BJ (cell line): ENCODE measurements at regions not wholly inside any gene's neighbourhood (a gene's known extent, or its start where the extent isn't known, plus 50 kb on each side); places are given as distances from the start of the nearest gene placed in this dataset.
"Not testable (repeated sequence)": the region's sequence is repeated elsewhere in the genome, so short reads cannot be mapped to it uniquely, and the experiment has no call there.

Experiments used
- CTCF ChIA-PET: fragments of 350-600 bp; formaldehyde crosslinking; extraction: SDS; loops from one replicate; lab custom pipeline; 2021; ENCODE audit warnings: antibody characterized with exemption, inconsistent platforms; lab: Yijun Ruan, JAX
- POLR2A ChIA-PET: fragments of 300-600 bp; sonication (Branson Sonifier 250); formaldehyde crosslinking; extraction: SDS; loops from one replicate; lab custom pipeline; 2021; ENCODE audit warnings: antibody characterized with exemption; lab: Charles Lee
- DNase-seq: peaks from one replicate; pipeline ENCODE4 v3.0.0-alpha.2; 2011; ENCODE audit warnings: low read depth
- H3K27me3 ChIP-seq: 2 replicates; pipeline ENCODE4 v1.6.0; 2011; ENCODE audit warnings: low read length; ENCODE audit not compliant: control insufficient read depth, insufficient read depth
- H3K36me3 ChIP-seq: 2 replicates; pipeline ENCODE4 v1.5.1; 2011; ENCODE audit warnings: low read length; ENCODE audit not compliant: control insufficient read depth, insufficient read depth
- H3K4me3 ChIP-seq: 2 replicates; pipeline ENCODE4 v1.5.1; 2011; ENCODE audit warnings: low read depth, mild to moderate bottlenecking, control low read depth, low read length
- TF ChIP-seq, protein P1 (sequence below): IDR thresholded peaks from 2 replicates; pipeline ENCODE4 v1.5.1; 2011; ENCODE audit warnings: low read depth, mild to moderate bottlenecking, control low read depth, inconsistent platforms, low read length, moderate library complexity; ENCODE audit not compliant: insufficient read depth

DNA sequence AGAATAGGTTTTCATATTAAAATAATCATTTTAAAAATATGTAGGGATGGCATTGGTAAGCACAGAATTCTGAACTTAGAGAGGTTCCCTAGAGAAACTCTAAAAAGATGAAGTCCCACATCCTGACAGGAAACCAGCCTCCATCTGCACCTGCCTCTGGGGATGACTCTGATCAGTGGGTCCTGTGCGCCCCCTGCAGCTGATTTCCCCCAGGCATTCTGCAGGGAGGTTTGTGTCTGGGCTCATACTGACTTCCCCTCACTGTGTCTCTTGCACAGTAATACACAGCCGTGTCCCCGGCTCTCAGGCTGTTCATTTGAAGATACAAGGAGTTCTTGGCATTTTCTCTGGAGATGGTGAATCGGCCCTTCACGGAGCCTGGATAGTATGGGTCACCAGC lies 602.9 kb downstream of the TMEM121 start:
- POLR2A ChIA-PET, result no interaction called here
- DNase-seq, result no peak
- H3K4me3 ChIP-seq, result no peak overlapping the region
- CTCF ChIA-PET, result no interaction called here
- H3K36me3 ChIP-seq, result no peaks in the 10 kb centered on the region
- TF ChIP-seq, protein P1, sequence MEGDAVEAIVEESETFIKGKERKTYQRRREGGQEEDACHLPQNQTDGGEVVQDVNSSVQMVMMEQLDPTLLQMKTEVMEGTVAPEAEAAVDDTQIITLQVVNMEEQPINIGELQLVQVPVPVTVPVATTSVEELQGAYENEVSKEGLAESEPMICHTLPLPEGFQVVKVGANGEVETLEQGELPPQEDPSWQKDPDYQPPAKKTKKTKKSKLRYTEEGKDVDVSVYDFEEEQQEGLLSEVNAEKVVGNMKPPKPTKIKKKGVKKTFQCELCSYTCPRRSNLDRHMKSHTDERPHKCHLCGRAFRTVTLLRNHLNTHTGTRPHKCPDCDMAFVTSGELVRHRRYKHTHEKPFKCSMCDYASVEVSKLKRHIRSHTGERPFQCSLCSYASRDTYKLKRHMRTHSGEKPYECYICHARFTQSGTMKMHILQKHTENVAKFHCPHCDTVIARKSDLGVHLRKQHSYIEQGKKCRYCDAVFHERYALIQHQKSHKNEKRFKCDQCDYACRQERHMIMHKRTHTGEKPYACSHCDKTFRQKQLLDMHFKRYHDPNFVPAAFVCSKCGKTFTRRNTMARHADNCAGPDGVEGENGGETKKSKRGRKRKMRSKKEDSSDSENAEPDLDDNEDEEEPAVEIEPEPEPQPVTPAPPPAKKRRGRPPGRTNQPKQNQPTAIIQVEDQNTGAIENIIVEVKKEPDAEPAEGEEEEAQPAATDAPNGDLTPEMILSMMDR, result no peak
- H3K27me3 ChIP-seq, result no peaks in the 10 kb centered on the region

DNA sequence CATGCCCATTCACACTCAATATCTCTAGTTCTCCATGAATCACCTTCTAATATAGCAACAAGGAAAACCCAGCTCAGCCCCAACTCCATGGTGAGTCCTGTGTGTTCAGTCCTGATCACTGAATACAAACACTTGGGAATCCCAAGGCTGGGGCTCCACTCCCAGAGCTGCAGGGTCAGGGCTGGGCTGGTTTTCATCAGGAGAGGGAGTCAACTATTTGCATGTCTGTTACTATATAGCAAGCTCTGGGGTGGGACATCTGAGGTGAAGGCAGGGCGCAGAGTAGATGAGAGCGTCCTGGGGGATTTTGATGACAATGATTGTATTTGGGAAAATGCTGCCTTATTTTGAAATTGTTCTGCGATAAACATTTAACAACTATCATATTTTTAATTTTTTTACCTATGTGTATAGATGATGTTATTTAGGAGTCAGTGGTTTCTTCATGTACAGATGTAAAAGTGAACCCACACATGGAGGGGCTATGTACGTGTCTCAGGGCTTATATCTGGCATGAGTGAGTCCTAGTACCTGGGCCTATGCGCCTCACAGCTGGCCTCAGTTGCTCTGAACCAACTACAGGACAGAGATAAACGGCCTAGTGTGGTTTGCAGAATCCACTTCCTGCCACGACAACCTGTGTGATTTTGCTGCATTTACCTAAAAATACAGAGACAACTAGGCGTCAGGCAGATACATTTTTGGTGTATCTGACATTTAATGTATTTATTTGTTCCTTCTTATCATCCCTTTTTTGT lies 603.7 kb downstream of the TMEM121 start:
- H3K27me3 ChIP-seq, H3K4me3 ChIP-seq, H3K36me3 ChIP-seq, DNase-seq, POLR2A ChIA-PET, CTCF ChIA-PET: not testable (repeated sequence)

DNA sequence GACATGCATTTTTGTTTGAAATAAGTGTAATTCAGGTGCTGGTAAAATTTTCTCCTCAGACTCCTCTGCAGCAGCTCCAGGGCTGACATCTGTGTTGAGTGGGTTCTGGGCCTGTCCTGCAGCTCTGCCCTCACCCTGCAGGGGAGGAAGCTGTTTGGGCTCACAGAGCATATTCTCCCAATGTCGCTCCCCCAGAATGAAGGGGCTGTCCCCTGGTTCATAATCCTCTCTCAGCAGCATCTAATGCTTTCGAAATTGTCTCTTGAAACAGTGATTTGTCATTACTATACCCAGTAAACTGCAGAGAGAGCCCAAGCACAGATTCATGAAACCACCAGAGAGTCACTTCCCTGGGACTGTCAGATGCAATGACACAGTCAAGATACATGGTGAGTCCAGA lies 606.7 kb downstream of the TMEM121 start:
- POLR2A ChIA-PET, H3K4me3 ChIP-seq, H3K36me3 ChIP-seq, H3K27me3 ChIP-seq, CTCF ChIA-PET, DNase-seq: not testable (repeated sequence)

DNA sequence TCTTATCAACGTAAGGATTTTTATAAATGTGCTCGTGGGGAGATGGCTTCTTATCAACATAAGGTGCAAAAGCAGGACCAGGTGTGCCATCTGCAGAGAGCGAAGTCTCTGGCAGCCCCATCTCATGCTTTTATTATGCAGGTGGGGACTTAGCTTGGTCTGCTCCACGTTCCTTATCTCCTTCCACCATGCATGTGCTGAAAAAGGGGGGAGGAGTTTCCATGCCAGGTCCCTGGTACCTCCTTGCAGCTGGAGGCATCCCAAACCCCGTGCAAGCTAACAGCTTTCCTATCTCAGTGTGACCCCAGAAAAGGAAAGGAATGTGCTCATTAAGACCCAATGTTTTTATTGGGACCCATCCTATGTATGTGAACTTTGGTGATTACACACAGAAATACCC lies 608.5 kb downstream of the TMEM121 start:
- no peak overlapping the region for H3K4me3 ChIP-seq
- TF ChIP-seq, protein P1, result no peak
- DNase-seq, result no peak
- CTCF ChIA-PET, result no interaction called here
- H3K36me3 ChIP-seq, result no peaks in the 10 kb centered on the region
- H3K27me3 ChIP-seq, result no peaks in the 10 kb centered on the region
- POLR2A ChIA-PET, result no interaction called here

DNA sequence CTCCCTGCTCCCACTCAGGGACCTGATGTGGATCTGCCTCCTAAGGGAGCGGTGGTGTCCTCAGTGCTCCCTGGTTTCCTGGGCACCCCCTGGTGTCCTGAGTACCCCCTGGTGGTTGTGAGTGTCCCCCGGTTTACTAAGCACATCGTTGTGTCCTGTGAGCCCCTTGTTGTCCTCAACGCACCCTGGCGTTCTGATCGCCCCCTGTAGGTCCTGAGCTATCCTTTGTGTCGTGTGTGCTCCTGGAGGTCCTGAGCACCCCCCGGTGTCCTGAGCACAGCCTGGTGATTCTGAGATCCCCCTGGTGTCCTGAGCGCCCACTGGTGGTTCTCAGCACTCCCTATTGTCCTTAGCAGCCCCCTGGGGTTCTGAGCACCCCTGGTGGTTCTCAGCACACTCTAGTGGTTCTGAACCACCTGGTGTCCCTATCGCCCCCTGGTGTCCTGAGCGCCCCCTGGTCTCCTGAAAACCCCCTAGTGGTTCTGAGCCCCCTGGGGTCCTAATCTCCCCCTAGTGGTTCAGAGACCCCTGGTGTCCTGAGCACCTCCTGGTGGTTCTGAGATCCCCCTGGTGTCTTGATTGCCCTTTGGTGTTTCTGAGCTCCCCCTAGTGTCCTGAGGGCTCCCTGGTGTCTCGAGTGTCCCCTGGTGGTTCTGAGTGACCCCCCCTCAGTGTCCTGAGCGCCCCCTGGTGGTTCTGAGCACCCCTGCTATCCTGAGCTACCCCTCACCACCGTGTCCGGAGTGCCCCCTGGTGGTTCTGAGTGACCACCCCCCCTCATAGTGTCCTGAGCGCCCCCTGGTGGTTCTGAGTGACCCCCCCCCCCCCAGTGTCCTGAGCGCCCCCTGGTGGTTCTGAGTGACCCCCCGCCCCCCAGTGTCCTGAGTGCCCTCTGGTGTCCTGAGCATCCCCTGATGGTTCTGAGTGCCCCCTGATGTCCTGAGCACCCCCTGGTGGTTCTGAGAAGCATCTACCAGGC lies 615.1 kb downstream of the TMEM121 start:
- ChIA-PET CTCF (interaction anchor here (0.7 kb wide), 1 partner anchor 711 kb away, joined by 3 read pairs; no protein-coding TSS in a partner anchor), POLR2A (no interaction called here)
- DNase-seq, result no peak
- TF ChIP-seq, protein P1, result no peak
- Histone ChIP-seq H3K4me3 (no peak overlapping the region), H3K27me3 (no peaks in the 10 kb centered on the region), H3K36me3 (no peaks in the 10 kb centered on the region)

DNA sequence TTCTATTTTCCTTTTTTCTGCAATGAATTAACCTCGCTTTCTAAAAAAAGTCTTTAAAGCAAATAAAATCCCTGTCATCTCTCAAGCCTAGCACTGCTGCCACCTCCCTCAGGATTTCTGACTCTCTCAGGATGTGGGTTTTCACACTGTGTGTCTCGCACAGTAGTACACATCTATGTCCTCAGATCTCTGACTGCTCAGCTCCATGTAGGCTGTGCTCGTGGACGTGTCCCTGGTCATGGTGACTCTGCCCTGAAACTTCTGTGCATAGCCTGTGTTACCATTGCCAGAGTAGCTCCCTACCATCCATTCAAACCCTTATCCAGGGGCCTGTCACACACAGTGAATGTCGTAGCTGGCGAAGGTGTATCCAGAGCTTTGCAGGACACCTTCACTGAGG lies 619.3 kb downstream of the TMEM121 start:
- POLR2A ChIA-PET, H3K27me3 ChIP-seq, H3K4me3 ChIP-seq, DNase-seq, H3K36me3 ChIP-seq: not testable (repeated sequence)
- CTCF ChIA-PET, result interaction anchor here (0.5 kb wide), 1 partner anchor 22 kb away, joined by 3 read pairs; no protein-coding TSS in a partner anchor
